ENCODE measurements at regions not wholly inside any gene's neighbourhood (a gene's known extent, or its start where the extent isn't known, plus 50 kb on each side); places are given as distances from the start of the nearest gene placed in this dataset.

DNA sequence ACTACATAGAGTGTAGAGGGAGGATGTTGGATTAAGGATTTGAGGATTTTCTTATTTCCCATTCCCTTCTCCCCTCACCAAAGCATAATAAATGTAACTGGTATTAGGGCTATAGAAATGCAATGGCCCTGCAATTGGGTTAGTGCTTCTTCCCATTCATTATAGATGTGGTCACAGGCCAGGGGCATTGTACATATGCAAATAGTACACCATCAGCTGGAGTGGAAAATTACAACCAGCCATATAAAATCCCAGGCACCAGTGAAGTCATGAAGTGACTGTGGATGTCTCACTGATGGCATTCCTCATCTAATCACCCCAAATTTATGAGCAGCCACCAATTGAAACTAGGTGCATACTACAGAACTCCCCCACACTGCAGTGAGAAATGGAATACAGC is 105.9 kb downstream of the PLK2 start:
- Mint-ChIP-seq H3K4me1 (ENCODE audit: low read depth, unreplicated experiment) (peaks cover 2% of the 10 kb centered on the region), H3K36me3 (ENCODE audit: unreplicated experiment) (no peaks in the 10 kb centered on the region), H3K27me3 (ENCODE audit: unreplicated experiment) (no peaks in the 10 kb centered on the region), H3K27ac (ENCODE audit: unreplicated experiment) (no peak overlapping the region), H3K4me3 (ENCODE audit: unreplicated experiment) (no peak overlapping the region), H3K9me3 (ENCODE audit: unreplicated experiment) (no peaks in the 10 kb centered on the region)
- DNase-seq: no peak
- TF ChIP-seq, protein P1, sequence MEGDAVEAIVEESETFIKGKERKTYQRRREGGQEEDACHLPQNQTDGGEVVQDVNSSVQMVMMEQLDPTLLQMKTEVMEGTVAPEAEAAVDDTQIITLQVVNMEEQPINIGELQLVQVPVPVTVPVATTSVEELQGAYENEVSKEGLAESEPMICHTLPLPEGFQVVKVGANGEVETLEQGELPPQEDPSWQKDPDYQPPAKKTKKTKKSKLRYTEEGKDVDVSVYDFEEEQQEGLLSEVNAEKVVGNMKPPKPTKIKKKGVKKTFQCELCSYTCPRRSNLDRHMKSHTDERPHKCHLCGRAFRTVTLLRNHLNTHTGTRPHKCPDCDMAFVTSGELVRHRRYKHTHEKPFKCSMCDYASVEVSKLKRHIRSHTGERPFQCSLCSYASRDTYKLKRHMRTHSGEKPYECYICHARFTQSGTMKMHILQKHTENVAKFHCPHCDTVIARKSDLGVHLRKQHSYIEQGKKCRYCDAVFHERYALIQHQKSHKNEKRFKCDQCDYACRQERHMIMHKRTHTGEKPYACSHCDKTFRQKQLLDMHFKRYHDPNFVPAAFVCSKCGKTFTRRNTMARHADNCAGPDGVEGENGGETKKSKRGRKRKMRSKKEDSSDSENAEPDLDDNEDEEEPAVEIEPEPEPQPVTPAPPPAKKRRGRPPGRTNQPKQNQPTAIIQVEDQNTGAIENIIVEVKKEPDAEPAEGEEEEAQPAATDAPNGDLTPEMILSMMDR (IDR thresholded peaks at IDR 0.05; ENCODE audit: partially characterized antibody, unreplicated experiment): no peak

DNA sequence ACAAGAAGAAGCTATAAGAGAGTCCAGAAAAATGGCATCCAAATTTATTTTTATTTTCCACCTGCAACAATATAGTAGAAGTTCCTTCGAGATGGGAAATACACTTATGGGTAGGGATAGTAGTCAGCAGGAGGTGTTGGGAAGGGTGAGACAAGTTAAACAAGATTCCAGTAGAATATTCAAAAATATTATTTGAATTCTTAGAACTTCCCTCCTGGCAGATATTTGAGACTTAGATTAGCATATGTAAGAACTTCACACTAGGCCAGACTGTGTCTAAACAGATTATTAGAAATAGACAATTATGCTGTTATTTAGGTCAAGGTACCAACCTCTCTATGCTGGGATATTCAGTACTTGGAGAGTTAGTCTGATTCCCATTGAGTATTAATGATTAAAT is 108.7 kb downstream of the PLK2 start:
- Mint-ChIP-seq H3K27me3 (ENCODE audit: unreplicated experiment) (no peaks in the 10 kb centered on the region), H3K36me3 (ENCODE audit: unreplicated experiment) (no peaks in the 10 kb centered on the region), H3K27ac (ENCODE audit: unreplicated experiment) (no peak overlapping the region), H3K9me3 (ENCODE audit: unreplicated experiment) (no peaks in the 10 kb centered on the region), H3K4me3 (ENCODE audit: unreplicated experiment) (no peak overlapping the region), H3K4me1 (ENCODE audit: low read depth, unreplicated experiment) (no peaks in the 10 kb centered on the region)
- TF ChIP-seq, protein P1 (IDR thresholded peaks at IDR 0.05; ENCODE audit: partially characterized antibody, unreplicated experiment): no peak
- no peak for DNase-seq

DNA sequence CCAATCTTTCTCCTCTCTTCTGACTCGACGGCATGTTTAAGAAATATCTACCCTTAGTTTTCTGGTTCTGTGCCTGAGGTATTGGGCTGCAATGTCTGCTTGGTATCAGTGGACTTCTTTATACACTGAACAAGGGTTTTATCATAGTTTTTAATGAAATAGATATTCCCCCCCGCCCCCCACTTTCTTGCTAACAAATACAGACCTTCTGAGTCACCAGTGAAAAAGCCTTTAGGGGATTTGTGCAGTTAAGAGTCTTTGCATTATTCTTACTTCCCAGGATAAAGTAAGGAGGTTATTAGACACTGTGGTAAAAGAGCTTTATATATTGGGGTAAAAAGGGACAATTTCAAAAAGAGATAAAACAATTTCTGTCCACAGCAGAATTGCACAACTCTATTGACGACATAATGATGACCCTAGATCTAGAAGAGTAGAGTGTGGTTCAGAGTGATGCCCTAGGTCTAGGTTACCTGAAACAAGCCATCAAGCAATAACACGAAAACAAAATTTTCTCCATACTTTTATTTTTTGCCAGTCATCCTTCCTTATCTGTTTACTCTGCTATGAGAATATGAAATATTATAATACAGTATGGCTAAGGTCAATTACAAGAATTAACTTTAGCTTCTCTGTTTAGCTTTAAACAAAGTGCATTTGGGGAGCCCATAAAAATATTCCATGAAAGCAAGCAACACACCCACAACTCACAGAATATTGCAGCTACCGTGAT is 110.7 kb downstream of the PLK2 start:
- Mint-ChIP-seq H3K4me3 (ENCODE audit: unreplicated experiment) (no peak overlapping the region), H3K9me3 (ENCODE audit: unreplicated experiment) (no peaks in the 10 kb centered on the region), H3K36me3 (ENCODE audit: unreplicated experiment) (no peaks in the 10 kb centered on the region), H3K27me3 (ENCODE audit: unreplicated experiment) (no peaks in the 10 kb centered on the region), H3K27ac (ENCODE audit: unreplicated experiment) (no peak overlapping the region), H3K4me1 (ENCODE audit: low read depth, unreplicated experiment) (no peaks in the 10 kb centered on the region)
- DNase-seq: no peak
- TF ChIP-seq, protein P1 (IDR thresholded peaks at IDR 0.05; ENCODE audit: partially characterized antibody, unreplicated experiment): no peak

DNA sequence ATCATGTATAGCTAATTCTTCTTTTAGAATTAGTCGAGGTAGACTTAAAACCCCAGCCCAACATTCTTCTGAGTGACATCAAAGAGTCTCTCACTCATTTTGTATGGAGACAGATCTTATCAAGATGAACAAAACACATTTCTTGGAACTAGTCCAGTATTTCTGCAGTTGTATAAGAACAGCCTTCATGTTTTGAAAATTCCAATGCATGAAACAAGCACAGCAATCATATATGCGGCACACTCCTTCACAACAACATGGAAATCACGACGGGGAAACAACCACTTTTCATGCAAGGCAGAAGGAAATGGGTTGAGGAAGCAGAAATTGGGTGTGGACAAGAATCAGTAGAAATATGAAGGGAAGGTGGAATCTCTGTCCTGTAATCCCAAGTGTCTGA is 113.8 kb downstream of the PLK2 start:
- H3K27ac Mint-ChIP-seq (ENCODE audit: unreplicated experiment): no peak overlapping the region
- H3K27me3 Mint-ChIP-seq (ENCODE audit: unreplicated experiment): no peaks in the 10 kb centered on the region
- DNase-seq: no peak
- TF ChIP-seq, protein P1 (IDR thresholded peaks at IDR 0.05; ENCODE audit: partially characterized antibody, unreplicated experiment): no peak
- no peaks in the 10 kb centered on the region for H3K4me1 Mint-ChIP-seq (ENCODE audit: low read depth, unreplicated experiment)
- H3K4me3 Mint-ChIP-seq (ENCODE audit: unreplicated experiment): no peak overlapping the region
- H3K36me3 Mint-ChIP-seq (ENCODE audit: unreplicated experiment): no peaks in the 10 kb centered on the region
- H3K9me3 Mint-ChIP-seq (ENCODE audit: unreplicated experiment): no peaks in the 10 kb centered on the region

DNA sequence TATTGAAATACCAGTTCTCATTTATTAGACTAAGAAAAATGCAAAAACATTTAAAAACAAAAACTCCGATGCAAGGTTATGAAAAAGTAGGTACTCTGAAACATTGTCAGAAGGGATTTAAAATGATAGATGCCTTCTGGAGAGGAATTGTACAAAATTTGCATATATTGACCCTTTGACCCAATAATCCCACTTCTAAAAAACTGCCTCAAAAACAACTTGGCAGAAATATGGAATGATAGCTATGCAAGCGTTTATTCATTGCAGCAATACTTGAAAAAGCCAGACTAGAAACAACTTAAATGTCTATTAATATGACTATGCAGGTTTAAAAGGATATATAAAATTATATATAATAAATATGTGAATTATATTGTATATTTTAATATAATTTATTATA is 118.4 kb downstream of the PLK2 start:
- H3K36me3 Mint-ChIP-seq (ENCODE audit: unreplicated experiment): no peaks in the 10 kb centered on the region
- no peaks in the 10 kb centered on the region for H3K4me1 Mint-ChIP-seq (ENCODE audit: low read depth, unreplicated experiment)
- H3K9me3 Mint-ChIP-seq (ENCODE audit: unreplicated experiment): no peaks in the 10 kb centered on the region
- no peak overlapping the region for H3K27ac Mint-ChIP-seq (ENCODE audit: unreplicated experiment)
- no peak overlapping the region for H3K4me3 Mint-ChIP-seq (ENCODE audit: unreplicated experiment)
- TF ChIP-seq, protein P1 (IDR thresholded peaks at IDR 0.05; ENCODE audit: partially characterized antibody, unreplicated experiment): no peak
- no peaks in the 10 kb centered on the region for H3K27me3 Mint-ChIP-seq (ENCODE audit: unreplicated experiment)
- no peak for DNase-seq
